ENCODE measurements at regions not wholly inside any gene's neighbourhood (a gene's known extent, or its start where the extent isn't known, plus 50 kb on each side); places are given as distances from the start of the nearest gene placed in this dataset.
"Not testable (repeated sequence)": the region's sequence is repeated elsewhere in the genome, so short reads cannot be mapped to it uniquely, and the experiment has no call there.

DNA sequence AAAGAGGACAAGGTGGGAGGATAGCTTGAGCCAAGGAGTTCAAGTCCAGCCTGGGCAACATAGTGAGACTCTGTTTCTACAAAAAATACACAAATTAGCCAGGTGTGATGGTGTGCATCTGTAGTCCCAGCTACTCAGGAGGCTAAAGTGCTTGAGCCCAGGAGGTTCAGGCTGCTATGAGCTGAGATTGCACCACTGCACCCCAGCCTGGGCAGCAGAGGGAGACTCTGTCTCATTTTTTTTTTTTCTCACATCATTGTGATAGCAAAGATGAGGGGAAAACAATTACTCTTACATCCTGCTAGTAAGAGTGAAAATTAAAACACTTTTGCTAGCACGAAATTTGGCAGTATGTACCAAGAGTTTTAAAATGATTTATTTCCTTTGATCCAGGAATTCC lies 463.7 kb downstream of the TMEM135 start:
- no peak for DNase-seq
- Histone ChIP-seq H3K27ac (no peak overlapping the region), H3K27me3 (no peaks in the 10 kb centered on the region), H3K4me3 (no peak overlapping the region), H3K9me3 (no peaks in the 10 kb centered on the region), H3K4me1 (no peaks in the 10 kb centered on the region), H3K36me3 (no peaks in the 10 kb centered on the region)
- TF ChIP-seq, protein P1, sequence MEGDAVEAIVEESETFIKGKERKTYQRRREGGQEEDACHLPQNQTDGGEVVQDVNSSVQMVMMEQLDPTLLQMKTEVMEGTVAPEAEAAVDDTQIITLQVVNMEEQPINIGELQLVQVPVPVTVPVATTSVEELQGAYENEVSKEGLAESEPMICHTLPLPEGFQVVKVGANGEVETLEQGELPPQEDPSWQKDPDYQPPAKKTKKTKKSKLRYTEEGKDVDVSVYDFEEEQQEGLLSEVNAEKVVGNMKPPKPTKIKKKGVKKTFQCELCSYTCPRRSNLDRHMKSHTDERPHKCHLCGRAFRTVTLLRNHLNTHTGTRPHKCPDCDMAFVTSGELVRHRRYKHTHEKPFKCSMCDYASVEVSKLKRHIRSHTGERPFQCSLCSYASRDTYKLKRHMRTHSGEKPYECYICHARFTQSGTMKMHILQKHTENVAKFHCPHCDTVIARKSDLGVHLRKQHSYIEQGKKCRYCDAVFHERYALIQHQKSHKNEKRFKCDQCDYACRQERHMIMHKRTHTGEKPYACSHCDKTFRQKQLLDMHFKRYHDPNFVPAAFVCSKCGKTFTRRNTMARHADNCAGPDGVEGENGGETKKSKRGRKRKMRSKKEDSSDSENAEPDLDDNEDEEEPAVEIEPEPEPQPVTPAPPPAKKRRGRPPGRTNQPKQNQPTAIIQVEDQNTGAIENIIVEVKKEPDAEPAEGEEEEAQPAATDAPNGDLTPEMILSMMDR (IDR thresholded peaks at IDR 0.05): no peak
- TF ChIP-seq POLR2A (IDR thresholded peaks at IDR 0.05): no peak

DNA sequence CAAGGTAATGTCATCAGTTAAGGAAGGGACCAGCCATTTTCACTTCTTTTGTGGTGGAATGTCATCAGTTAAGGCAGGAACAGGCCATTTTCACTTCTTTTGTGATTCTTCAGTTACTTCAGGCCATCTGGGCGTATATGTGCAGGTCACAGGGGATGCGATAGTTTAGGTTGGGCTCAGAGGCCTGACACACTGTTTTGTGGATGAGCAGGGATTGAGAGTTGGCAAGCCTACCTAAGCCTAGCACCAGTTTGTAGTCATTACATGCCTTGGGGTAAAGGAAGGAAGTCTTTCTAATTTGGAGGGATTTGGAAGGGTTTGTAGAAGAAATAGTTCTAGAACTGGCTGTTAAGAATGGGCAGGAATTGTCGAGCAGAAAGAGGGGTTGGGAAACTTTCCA lies 457.2 kb downstream of the TMEM135 start:
- DNase-seq, H3K9me3 ChIP-seq, H3K4me3 ChIP-seq, H3K36me3 ChIP-seq, H3K27ac ChIP-seq, H3K4me1 ChIP-seq, H3K27me3 ChIP-seq: not testable (repeated sequence)

DNA sequence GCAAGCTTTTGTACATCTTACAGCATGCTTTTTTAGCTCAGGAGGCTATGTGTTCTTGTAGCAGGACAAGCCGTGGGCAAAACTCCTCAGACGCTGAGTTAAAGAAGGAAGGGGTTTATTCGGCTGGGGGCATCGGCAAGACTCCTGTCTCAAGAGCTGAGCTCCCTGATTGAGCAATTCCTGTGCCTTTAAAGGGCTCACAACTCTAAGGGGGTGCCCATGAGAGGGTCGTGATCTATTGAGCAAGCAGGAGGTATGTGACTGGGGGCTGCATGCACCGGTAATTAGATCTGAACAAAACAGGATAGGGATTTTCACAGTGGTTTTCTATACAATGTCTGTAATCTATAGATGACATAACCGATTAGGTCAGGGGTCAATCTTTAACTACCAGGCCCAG lies 456.3 kb downstream of the TMEM135 start:
- not testable (repeated sequence) for H3K4me3 ChIP-seq, DNase-seq, H3K9me3 ChIP-seq, H3K27me3 ChIP-seq, H3K36me3 ChIP-seq, H3K4me1 ChIP-seq, H3K27ac ChIP-seq

DNA sequence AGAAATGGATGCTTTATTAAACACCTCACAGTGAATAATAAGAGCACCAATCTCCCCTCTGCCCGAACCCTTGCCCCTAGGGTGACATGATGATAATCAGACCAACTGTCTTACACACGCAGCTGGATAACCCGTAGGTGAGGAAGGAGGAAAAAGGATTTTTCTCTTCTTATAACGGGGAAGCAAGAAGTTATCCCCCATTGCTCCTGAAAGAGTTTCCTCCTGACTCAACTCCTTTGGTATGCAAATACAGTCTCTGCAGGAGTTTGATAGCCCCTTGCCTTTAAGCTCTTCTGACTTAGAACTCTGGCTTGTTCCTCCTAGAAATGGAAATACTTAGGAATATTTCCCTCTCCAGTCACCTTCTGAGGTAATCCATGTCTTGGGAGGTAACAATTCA lies 455.8 kb downstream of the TMEM135 start:
- H3K27me3 ChIP-seq: no peaks in the 10 kb centered on the region
- no peak overlapping the region for H3K4me3 ChIP-seq
- no peaks in the 10 kb centered on the region for H3K4me1 ChIP-seq
- no peaks in the 10 kb centered on the region for H3K36me3 ChIP-seq
- no peak overlapping the region for H3K27ac ChIP-seq
- H3K9me3 ChIP-seq: no peaks in the 10 kb centered on the region
- no peak for DNase-seq
- TF ChIP-seq POLR2A (IDR thresholded peaks at IDR 0.05): no peak
- TF ChIP-seq, protein P1 (IDR thresholded peaks at IDR 0.05): no peak

DNA sequence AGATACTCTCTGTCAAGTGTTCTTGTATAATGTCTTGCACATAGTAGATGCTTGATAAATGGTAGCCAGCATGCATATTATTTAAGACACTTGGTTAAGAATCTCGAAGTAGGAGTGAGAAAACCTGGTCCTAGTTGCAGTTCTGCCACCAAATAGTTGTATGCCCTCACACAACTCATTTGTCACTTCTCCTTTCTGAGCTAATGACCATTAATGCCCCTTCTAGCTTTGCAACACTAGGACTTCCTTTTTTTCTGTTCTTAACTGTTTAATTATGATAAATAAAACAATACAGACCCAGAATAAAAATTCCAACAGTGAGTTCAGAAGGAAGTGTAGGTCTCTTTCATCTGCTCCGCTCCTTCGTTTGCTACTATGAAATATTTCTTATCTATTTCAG lies 453.6 kb downstream of the TMEM135 start:
- no peaks in the 10 kb centered on the region for H3K27me3 ChIP-seq
- DNase-seq: no peak
- H3K4me3 ChIP-seq: no peak overlapping the region
- H3K36me3 ChIP-seq: no peaks in the 10 kb centered on the region
- no peak overlapping the region for H3K27ac ChIP-seq
- H3K4me1 ChIP-seq: no peaks in the 10 kb centered on the region
- TF ChIP-seq, protein P1 (IDR thresholded peaks at IDR 0.05): no peak
- no peak for TF ChIP-seq POLR2A (IDR thresholded peaks at IDR 0.05)
- H3K9me3 ChIP-seq: no peaks in the 10 kb centered on the region

DNA sequence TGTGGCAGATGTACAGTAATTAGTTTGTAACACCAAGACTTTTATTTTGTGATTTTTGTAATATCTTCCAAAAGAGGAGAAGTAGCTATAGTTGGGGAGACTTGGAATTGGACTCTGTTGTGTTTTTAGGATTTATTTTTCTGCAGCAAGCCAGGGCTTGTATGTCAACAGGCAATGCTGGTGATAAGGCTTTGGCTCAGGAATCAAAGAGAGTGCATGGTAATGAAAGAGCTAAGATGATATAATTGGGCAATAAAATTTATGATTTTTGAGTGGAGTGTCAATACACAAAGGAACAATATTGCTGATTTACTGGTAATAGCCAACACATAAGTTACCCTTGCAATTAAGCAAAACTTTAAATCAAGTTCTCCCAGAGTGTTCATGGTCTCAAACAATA lies 452.9 kb downstream of the TMEM135 start:
- no peaks in the 10 kb centered on the region for H3K36me3 ChIP-seq
- TF ChIP-seq, protein P1 (IDR thresholded peaks at IDR 0.05): no peak
- TF ChIP-seq POLR2A (IDR thresholded peaks at IDR 0.05): no peak
- H3K4me1 ChIP-seq: no peaks in the 10 kb centered on the region
- no peak overlapping the region for H3K4me3 ChIP-seq
- no peaks in the 10 kb centered on the region for H3K27me3 ChIP-seq
- no peak overlapping the region for H3K27ac ChIP-seq
- no peaks in the 10 kb centered on the region for H3K9me3 ChIP-seq
- no peak for DNase-seq

DNA sequence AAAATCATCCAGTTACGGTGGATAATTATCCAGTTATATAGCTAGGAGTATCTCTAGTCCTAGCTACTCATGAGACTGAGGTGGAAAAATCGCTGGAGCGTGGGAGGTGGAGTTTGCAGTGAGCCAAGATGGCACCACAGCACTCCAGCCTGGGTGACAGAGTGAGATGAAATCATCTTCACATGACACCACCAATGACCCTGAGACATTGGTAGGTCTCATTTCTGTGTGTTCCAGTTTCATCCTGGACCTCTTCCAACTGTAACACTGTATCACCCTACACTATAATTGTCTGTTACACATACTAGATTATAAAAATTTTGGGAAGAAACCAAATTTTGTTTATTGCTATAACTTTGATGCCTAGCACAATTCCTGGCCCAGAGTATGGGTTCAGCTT lies 446.8 kb downstream of the TMEM135 start:
- H3K27ac ChIP-seq: no peak overlapping the region
- H3K4me3 ChIP-seq: no peak overlapping the region
- TF ChIP-seq, protein P1 (IDR thresholded peaks at IDR 0.05): no peak
- no peak for TF ChIP-seq POLR2A (IDR thresholded peaks at IDR 0.05)
- no peak for DNase-seq
- H3K36me3 ChIP-seq: no peaks in the 10 kb centered on the region
- no peaks in the 10 kb centered on the region for H3K27me3 ChIP-seq
- no peaks in the 10 kb centered on the region for H3K9me3 ChIP-seq
- H3K4me1 ChIP-seq: no peaks in the 10 kb centered on the region

Measured in Peyer's patch (tissue), 4 donors.